GM23338 (cell line): ENCODE measurements at regions not wholly inside any gene's neighbourhood (a gene's known extent, or its start where the extent isn't known, plus 50 kb on each side); places are given as distances from the start of the nearest gene placed in this dataset.

Source experiments
- ATAC-seq: fragments of 200-7000 bp; cut with Tn5 transposase; 3 replicates; pipeline ENCODE4 v1.9.1; 2020
- DNase-seq: peaks from one replicate; pipeline ENCODE4 v3.0.0-alpha.2; 2015; ENCODE audit warnings: low spot score
- H2AFZ ChIP-seq: fragments of 200-600 bp; sonication (generic); 2 replicates; pipeline ENCODE4 v1.8.0; 2016; ENCODE audit warnings: antibody characterized with exemption, mild to moderate bottlenecking, moderate library complexity
- H3F3A ChIP-seq: fragments of 200-600 bp; sonication (generic); replicated peaks from 2 replicates; pipeline ENCODE4 v1.8.0; 2017; ENCODE audit warnings: antibody characterized with exemption, mixed run types, low read depth
- H3K27ac ChIP-seq: fragments of 200-600 bp; sonication (generic); 2 replicates; pipeline ENCODE4 v1.6.1; 2016; ENCODE audit warnings: low read depth
- H3K27me3 ChIP-seq: fragments of 200-600 bp; sonication (generic); 2 replicates; pipeline ENCODE4 v1.8.0; 2016; ENCODE audit warnings: mild to moderate bottlenecking, mixed run types, moderate library complexity; ENCODE audit not compliant: insufficient read depth
- H3K36me3 ChIP-seq: fragments of 200-600 bp; sonication (generic); 2 replicates; pipeline ENCODE4 v1.8.0; 2016; ENCODE audit warnings: mild to moderate bottlenecking; ENCODE audit not compliant: insufficient read depth
- H3K4me1 ChIP-seq: fragments of 200-600 bp; sonication (generic); 2 replicates; pipeline ENCODE4 v1.8.0; 2016; ENCODE audit warnings: mild to moderate bottlenecking, moderate library complexity; ENCODE audit not compliant: insufficient read depth
- H3K4me2 ChIP-seq: fragments of 200-600 bp; sonication (generic); 2 replicates; pipeline ENCODE4 v1.7.1; 2017; ENCODE audit warnings: mixed run types
- H3K4me3 ChIP-seq: fragments of 200-600 bp; sonication (generic); 2 replicates; pipeline ENCODE4 v1.6.1; 2016; ENCODE audit warnings: mixed run types
- H3K79me2 ChIP-seq: fragments of 200-600 bp; sonication (generic); replicated peaks from 2 replicates; pipeline ENCODE4 v1.8.0; 2017; ENCODE audit warnings: mild to moderate bottlenecking; ENCODE audit not compliant: insufficient read depth
- H3K9me2 ChIP-seq: fragments of 200-600 bp; sonication (generic); 2 replicates; pipeline ENCODE4 v1.8.0; 2017; ENCODE audit not compliant: insufficient read depth
- H4K20me1 ChIP-seq: fragments of 200-600 bp; sonication (generic); replicated peaks from 2 replicates; pipeline ENCODE4 v1.8.0; 2017; ENCODE audit warnings: mild to moderate bottlenecking; ENCODE audit not compliant: insufficient read depth
- H3K27ac Mint-ChIP-seq: 2 replicates; pipeline ENCODE4 v1.8.0; 2020; ENCODE audit warnings: inconsistent platforms, mild to moderate bottlenecking, moderate library complexity, mixed read lengths
- H3K27me3 Mint-ChIP-seq: 3 replicates; pipeline ENCODE4 v1.8.0; 2022; ENCODE audit warnings: low read depth, mild to moderate bottlenecking, moderate library complexity, mixed read lengths, inconsistent platforms; ENCODE audit not compliant: insufficient read depth, poor library complexity
- H3K36me3 Mint-ChIP-seq: 3 replicates; pipeline ENCODE4 v1.8.0; 2021; ENCODE audit warnings: low read depth, mild to moderate bottlenecking, inconsistent platforms, moderate library complexity, mixed read lengths
- H3K4me1 Mint-ChIP-seq: 3 replicates; pipeline ENCODE4 v1.8.0; 2020; ENCODE audit warnings: mild to moderate bottlenecking, inconsistent platforms, mixed read lengths
- H3K4me3 Mint-ChIP-seq: 3 replicates; pipeline ENCODE4 v1.8.0; 2021; ENCODE audit warnings: moderate library complexity, mild to moderate bottlenecking, inconsistent platforms, mixed read lengths
- H3K9me3 Mint-ChIP-seq: 3 replicates; pipeline ENCODE4 v1.8.0; 2020; ENCODE audit warnings: moderate library complexity, mild to moderate bottlenecking, inconsistent platforms, mixed read lengths
- CREB1 ChIP-seq: fragments of 250-450 bp; sonication (Bioruptor Pico); IDR thresholded peaks from 2 replicates; pipeline ENCODE4 v1.5.0; 2020; ENCODE audit warnings: low read depth, mild to moderate bottlenecking, moderate library complexity
- EZH2 ChIP-seq: fragments of 200-600 bp; sonication (generic); IDR thresholded peaks from one replicate; pipeline ENCODE4 v1.8.0; 2017; ENCODE audit warnings: antibody characterized with exemption, mild to moderate bottlenecking, low read depth; ENCODE audit not compliant: unreplicated experiment
- EZH2phosphoT487 ChIP-seq: fragments of 200-600 bp; sonication (generic); IDR thresholded peaks from one replicate; pipeline ENCODE4 v1.8.1; 2018; ENCODE audit warnings: antibody characterized with exemption; ENCODE audit not compliant: unreplicated experiment
- JUNB ChIP-seq: IDR thresholded peaks from one replicate; pipeline ENCODE4 v1.6.1; 2016; ENCODE audit warnings: antibody characterized with exemption; ENCODE audit not compliant: unreplicated experiment
- NANOG ChIP-seq: IDR thresholded peaks from 2 replicates; pipeline ENCODE4 v1.6.1; 2016; ENCODE audit warnings: antibody characterized with exemption, borderline replicate concordance
- POLR2AphosphoS5 ChIP-seq: IDR thresholded peaks from 2 replicates; pipeline ENCODE4 v1.6.1; 2016; ENCODE audit warnings: antibody characterized with exemption, low read depth
- STAT1 ChIP-seq: IDR thresholded peaks from one replicate; pipeline ENCODE4 v1.6.1; 2016; ENCODE audit warnings: antibody characterized with exemption; ENCODE audit not compliant: unreplicated experiment
- ZNF114 ChIP-seq: fragments of 250-450 bp; sonication (Bioruptor Pico); IDR thresholded peaks from 2 replicates; pipeline ENCODE4 v1.5.0; 2020; ENCODE audit warnings: mild to moderate bottlenecking, moderate library complexity
- ZNF331 ChIP-seq: fragments of 250-450 bp; sonication (Bioruptor Pico); IDR thresholded peaks from 2 replicates; pipeline ENCODE4 v1.5.0; 2020; ENCODE audit warnings: low read depth, mild to moderate bottlenecking, moderate library complexity
- TF ChIP-seq, protein P1 (sequence below): IDR thresholded peaks from one replicate; pipeline ENCODE4 v1.6.1; 2018; ENCODE audit warnings: antibody characterized with exemption; ENCODE audit not compliant: unreplicated experiment
- TF ChIP-seq, protein P2 (sequence below): IDR thresholded peaks from 2 replicates; pipeline ENCODE4 v1.6.1; 2016; ENCODE audit warnings: antibody characterized with exemption
- TF ChIP-seq, protein P3 (sequence below): fragments of 250-450 bp; sonication (Bioruptor Pico); IDR thresholded peaks from 2 replicates; pipeline ENCODE4 v1.5.0; 2020; ENCODE audit warnings: mild to moderate bottlenecking, moderate library complexity
- TF ChIP-seq, protein P4 (sequence below), 2 experiments: fragments of 200-600 bp in 1 of 2; sonication (generic) in 1 of 2; conservative IDR thresholded peaks; 2 replicates each; pipeline versions ENCODE4 v1.5.1 to v1.6.1; 2016 to 2017; ENCODE audit warnings: antibody characterized with exemption in 2 of 2, low read depth in 2 of 2, mild to moderate bottlenecking in 2 of 2, moderate library complexity in 1 of 2

DNA sequence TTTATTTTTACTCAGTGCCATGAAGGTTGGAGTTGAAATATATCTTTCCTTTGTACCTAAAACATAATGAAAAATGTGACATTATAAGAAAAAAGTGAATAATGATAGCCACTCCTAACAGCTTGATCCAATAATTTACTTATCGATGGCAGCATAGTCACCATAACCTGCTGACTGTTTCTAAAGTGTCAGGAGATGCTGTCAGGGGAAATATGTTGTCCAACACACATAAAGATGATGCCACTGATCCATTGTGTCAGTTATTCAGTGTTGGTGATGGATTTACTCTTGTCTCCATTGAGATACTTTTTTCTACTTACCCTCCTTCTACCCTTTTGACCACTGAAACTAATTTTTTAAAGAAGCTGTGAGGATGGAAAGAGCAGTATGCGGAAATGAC lies 1006.9 kb upstream of the TMEFF2 start:
- Histone ChIP-seq H3K27ac (no peak overlapping the region), H3F3A (no peaks in the 10 kb centered on the region), H3K4me2 (no peak overlapping the region), H3K4me1 (0 out of 2 replicates have a peak, but pooled peaks cover 3% of the 10 kb centered on the region), H3K36me3 (no peaks in the 10 kb centered on the region), H3K9me2 (no peaks in the 10 kb centered on the region), H4K20me1 (no peaks in the 10 kb centered on the region), H3K27me3 (no peaks in the 10 kb centered on the region), H3K79me2 (no peaks in the 10 kb centered on the region), H3K4me3 (no peak overlapping the region), H2AFZ (no peak overlapping the region)
- H3K4me3 Mint-ChIP-seq = no peak overlapping the region
- ATAC-seq (no peak), DNase-seq (no peak)
- peaks cover 4% of the 10 kb centered on the region; the same call in 1 of the 3 replicates for H3K4me1 Mint-ChIP-seq
- TF ChIP-seq NANOG (no peak), CREB1 (CRISPR knock-in tag) (no peak), STAT1 (no peak), EZH2phosphoT487 (no peak), POLR2AphosphoS5 (no peak), ZNF331 (CRISPR knock-in tag) (no peak), JUNB (no peak), EZH2 (no peak), ZNF114 (no peak)
- TF ChIP-seq, protein P1, sequence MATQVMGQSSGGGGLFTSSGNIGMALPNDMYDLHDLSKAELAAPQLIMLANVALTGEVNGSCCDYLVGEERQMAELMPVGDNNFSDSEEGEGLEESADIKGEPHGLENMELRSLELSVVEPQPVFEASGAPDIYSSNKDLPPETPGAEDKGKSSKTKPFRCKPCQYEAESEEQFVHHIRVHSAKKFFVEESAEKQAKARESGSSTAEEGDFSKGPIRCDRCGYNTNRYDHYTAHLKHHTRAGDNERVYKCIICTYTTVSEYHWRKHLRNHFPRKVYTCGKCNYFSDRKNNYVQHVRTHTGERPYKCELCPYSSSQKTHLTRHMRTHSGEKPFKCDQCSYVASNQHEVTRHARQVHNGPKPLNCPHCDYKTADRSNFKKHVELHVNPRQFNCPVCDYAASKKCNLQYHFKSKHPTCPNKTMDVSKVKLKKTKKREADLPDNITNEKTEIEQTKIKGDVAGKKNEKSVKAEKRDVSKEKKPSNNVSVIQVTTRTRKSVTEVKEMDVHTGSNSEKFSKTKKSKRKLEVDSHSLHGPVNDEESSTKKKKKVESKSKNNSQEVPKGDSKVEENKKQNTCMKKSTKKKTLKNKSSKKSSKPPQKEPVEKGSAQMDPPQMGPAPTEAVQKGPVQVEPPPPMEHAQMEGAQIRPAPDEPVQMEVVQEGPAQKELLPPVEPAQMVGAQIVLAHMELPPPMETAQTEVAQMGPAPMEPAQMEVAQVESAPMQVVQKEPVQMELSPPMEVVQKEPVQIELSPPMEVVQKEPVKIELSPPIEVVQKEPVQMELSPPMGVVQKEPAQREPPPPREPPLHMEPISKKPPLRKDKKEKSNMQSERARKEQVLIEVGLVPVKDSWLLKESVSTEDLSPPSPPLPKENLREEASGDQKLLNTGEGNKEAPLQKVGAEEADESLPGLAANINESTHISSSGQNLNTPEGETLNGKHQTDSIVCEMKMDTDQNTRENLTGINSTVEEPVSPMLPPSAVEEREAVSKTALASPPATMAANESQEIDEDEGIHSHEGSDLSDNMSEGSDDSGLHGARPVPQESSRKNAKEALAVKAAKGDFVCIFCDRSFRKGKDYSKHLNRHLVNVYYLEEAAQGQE = no peak
- TF ChIP-seq, protein P2, sequence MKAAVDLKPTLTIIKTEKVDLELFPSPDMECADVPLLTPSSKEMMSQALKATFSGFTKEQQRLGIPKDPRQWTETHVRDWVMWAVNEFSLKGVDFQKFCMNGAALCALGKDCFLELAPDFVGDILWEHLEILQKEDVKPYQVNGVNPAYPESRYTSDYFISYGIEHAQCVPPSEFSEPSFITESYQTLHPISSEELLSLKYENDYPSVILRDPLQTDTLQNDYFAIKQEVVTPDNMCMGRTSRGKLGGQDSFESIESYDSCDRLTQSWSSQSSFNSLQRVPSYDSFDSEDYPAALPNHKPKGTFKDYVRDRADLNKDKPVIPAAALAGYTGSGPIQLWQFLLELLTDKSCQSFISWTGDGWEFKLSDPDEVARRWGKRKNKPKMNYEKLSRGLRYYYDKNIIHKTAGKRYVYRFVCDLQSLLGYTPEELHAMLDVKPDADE = no peak
- TF ChIP-seq, protein P3, sequence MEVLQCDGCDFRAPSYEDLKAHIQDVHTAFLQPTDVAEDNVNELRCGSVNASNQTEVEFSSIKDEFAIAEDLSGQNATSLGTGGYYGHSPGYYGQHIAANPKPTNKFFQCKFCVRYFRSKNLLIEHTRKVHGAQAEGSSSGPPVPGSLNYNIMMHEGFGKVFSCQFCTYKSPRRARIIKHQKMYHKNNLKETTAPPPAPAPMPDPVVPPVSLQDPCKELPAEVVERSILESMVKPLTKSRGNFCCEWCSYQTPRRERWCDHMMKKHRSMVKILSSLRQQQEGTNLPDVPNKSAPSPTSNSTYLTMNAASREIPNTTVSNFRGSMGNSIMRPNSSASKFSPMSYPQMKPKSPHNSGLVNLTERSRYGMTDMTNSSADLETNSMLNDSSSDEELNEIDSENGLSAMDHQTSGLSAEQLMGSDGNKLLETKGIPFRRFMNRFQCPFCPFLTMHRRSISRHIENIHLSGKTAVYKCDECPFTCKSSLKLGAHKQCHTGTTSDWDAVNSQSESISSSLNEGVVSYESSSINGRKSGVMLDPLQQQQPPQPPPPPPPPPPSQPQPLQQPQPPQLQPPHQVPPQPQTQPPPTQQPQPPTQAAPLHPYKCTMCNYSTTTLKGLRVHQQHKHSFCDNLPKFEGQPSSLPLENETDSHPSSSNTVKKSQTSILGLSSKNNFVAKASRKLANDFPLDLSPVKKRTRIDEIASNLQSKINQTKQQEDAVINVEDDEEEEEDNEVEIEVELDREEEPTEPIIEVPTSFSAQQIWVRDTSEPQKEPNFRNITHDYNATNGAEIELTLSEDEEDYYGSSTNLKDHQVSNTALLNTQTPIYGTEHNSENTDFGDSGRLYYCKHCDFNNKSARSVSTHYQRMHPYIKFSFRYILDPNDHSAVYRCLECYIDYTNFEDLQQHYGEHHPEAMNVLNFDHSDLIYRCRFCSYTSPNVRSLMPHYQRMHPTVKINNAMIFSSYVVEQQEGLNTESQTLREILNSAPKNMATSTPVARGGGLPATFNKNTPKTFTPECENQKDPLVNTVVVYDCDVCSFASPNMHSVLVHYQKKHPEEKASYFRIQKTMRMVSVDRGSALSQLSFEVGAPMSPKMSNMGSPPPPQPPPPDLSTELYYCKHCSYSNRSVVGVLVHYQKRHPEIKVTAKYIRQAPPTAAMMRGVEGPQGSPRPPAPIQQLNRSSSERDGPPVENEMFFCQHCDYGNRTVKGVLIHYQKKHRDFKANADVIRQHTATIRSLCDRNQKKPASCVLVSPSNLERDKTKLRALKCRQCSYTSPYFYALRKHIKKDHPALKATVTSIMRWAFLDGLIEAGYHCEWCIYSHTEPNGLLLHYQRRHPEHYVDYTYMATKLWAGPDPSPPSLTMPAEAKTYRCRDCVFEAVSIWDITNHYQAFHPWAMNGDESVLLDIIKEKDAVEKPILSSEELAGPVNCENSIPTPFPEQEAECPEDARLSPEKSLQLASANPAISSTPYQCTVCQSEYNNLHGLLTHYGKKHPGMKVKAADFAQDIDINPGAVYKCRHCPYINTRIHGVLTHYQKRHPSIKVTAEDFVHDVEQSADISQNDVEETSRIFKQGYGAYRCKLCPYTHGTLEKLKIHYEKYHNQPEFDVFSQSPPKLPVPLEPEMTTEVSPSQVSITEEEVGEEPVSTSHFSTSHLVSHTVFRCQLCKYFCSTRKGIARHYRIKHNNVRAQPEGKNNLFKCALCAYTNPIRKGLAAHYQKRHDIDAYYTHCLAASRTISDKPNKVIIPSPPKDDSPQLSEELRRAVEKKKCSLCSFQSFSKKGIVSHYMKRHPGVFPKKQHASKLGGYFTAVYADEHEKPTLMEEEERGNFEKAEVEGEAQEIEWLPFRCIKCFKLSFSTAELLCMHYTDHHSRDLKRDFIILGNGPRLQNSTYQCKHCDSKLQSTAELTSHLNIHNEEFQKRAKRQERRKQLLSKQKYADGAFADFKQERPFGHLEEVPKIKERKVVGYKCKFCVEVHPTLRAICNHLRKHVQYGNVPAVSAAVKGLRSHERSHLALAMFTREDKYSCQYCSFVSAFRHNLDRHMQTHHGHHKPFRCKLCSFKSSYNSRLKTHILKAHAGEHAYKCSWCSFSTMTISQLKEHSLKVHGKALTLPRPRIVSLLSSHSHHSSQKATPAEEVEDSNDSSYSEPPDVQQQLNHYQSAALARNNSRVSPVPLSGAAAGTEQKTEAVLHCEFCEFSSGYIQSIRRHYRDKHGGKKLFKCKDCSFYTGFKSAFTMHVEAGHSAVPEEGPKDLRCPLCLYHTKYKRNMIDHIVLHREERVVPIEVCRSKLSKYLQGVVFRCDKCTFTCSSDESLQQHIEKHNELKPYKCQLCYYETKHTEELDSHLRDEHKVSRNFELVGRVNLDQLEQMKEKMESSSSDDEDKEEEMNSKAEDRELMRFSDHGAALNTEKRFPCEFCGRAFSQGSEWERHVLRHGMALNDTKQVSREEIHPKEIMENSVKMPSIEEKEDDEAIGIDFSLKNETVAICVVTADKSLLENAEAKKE (CRISPR knock-in tag) = no peak
- TF ChIP-seq, protein P4, sequence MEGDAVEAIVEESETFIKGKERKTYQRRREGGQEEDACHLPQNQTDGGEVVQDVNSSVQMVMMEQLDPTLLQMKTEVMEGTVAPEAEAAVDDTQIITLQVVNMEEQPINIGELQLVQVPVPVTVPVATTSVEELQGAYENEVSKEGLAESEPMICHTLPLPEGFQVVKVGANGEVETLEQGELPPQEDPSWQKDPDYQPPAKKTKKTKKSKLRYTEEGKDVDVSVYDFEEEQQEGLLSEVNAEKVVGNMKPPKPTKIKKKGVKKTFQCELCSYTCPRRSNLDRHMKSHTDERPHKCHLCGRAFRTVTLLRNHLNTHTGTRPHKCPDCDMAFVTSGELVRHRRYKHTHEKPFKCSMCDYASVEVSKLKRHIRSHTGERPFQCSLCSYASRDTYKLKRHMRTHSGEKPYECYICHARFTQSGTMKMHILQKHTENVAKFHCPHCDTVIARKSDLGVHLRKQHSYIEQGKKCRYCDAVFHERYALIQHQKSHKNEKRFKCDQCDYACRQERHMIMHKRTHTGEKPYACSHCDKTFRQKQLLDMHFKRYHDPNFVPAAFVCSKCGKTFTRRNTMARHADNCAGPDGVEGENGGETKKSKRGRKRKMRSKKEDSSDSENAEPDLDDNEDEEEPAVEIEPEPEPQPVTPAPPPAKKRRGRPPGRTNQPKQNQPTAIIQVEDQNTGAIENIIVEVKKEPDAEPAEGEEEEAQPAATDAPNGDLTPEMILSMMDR (conservative IDR thresholded peaks at IDR 0.05; ENCODE audit: low read depth in 2 of 2) = no peak
- no peak overlapping the region for H3K27ac Mint-ChIP-seq
- H3K27me3 Mint-ChIP-seq = no peaks in the 10 kb centered on the region
- peaks cover 13% of the 10 kb centered on the region; the same call in 2 of the 3 replicates for H3K9me3 Mint-ChIP-seq
- H3K36me3 Mint-ChIP-seq = peaks cover 11% of the 10 kb centered on the region; the same call in 2 of the 3 replicates
